ENCODE measurements at regions not wholly inside any gene's neighbourhood (a gene's known extent, or its start where the extent isn't known, plus 50 kb on each side); places are given as distances from the start of the nearest gene placed in this dataset.

GRCh38 chr7:132024290-132024689 is 467.9 kb upstream of the PODXL start:
- no peaks in the 10 kb centered on the region for H3K27me3 ChIP-seq (ENCODE audit: control insufficient read depth, insufficient read depth, low read length)
- H3K4me1 Mint-ChIP-seq: no peaks in the 10 kb centered on the region
- WGBS (ENCODE audit: insufficient coverage): 80% methylated on average over 6 of the region's 6 CpGs
- no peak overlapping the region for H3K27ac ChIP-seq (ENCODE audit: low read length)
- intact Hi-C loops (cut with micrococcal nuclease): no loop called here
- no peaks in the 10 kb centered on the region for H3K9me3 Mint-ChIP-seq
- no peaks in the 10 kb centered on the region for H3K9me3 ChIP-seq (ENCODE audit: control insufficient read depth, insufficient read depth, low read length)
- no peak for TF ChIP-seq CTCF (IDR thresholded peaks at IDR 0.05)
- ATAC-seq (no peak), DNase-seq (no peak)
- H3K36me3 Mint-ChIP-seq: no peaks in the 10 kb centered on the region
- no peaks in the 10 kb centered on the region for H3K4me1 ChIP-seq (ENCODE audit: control insufficient read depth, insufficient read depth, low read length)
- no peak overlapping the region for H3K27ac Mint-ChIP-seq
- H3K4me3 ChIP-seq (ENCODE audit: low read length): no peak overlapping the region
- no peak overlapping the region for H3K4me3 Mint-ChIP-seq
- no peaks in the 10 kb centered on the region for H3K36me3 ChIP-seq (ENCODE audit: control insufficient read depth, insufficient read depth, low read length)
- H3K27me3 Mint-ChIP-seq (ENCODE audit: low read depth in 2 of 2): no peaks in the 10 kb centered on the region

DNA sequence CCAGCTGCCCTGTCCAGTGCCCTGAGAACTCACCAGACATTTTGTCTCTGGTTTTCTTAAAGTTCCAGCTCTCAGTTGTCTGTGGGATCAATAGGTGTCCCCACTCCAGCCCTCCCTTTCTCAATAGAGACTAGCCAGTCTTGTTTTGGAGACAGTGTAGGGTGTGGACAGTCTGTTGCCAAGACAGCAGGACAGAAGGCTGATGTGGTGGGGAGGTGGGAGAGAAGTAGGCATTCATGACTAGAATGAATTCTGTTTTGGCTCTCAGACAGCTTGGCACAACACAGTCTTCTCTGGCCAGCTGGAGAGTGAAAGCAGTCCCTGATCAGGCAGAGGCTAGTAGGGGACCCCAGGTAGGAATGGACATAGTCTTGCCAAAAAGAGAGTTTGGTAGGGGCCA is 467.0 kb upstream of the PODXL start:
- Mint-ChIP-seq H3K36me3 (no peaks in the 10 kb centered on the region), H3K9me3 (no peaks in the 10 kb centered on the region), H3K27me3 (ENCODE audit: low read depth in 2 of 2) (no peaks in the 10 kb centered on the region), H3K4me1 (no peaks in the 10 kb centered on the region), H3K27ac (no peak overlapping the region), H3K4me3 (no peak overlapping the region)
- intact Hi-C loops (cut with micrococcal nuclease): no loop called here
- Histone ChIP-seq H3K27me3 (ENCODE audit: control insufficient read depth, insufficient read depth, low read length) (no peaks in the 10 kb centered on the region), H3K9me3 (ENCODE audit: control insufficient read depth, insufficient read depth, low read length) (no peaks in the 10 kb centered on the region), H3K27ac (ENCODE audit: low read length) (no peak overlapping the region), H3K4me3 (ENCODE audit: low read length) (no peak overlapping the region), H3K4me1 (ENCODE audit: control insufficient read depth, insufficient read depth, low read length) (no peaks in the 10 kb centered on the region), H3K36me3 (ENCODE audit: control insufficient read depth, insufficient read depth, low read length) (no peaks in the 10 kb centered on the region)
- TF ChIP-seq CTCF (IDR thresholded peaks at IDR 0.05): no peak
- DNase-seq: no peak
- no peak for ATAC-seq

DNA sequence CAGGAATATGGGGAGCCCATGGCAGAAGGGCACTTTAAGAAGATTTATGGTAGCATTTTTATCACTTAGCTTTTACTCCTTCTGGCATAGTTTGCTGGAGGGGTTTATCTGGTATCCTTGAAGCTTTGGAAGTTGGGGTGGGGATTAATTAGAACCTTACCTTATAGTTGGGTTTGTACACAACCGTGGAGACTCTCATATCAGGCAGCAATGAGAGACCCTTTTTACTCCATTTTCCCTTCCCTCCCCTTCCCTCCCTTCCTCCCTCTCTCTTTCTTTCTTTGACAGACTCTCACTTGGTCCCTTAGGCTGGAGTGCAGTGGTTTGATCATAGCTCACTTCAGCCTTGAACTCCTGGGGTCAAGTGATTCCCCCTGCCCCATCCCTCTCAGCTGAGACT is 465.8 kb upstream of the PODXL start:
- no peak overlapping the region for H3K4me3 Mint-ChIP-seq
- intact Hi-C loops (cut with micrococcal nuclease): no loop called here
- DNase-seq (no peak), ATAC-seq (no peak)
- H3K36me3 Mint-ChIP-seq: no peaks in the 10 kb centered on the region
- H3K27me3 ChIP-seq (ENCODE audit: control insufficient read depth, insufficient read depth, low read length): no peaks in the 10 kb centered on the region
- no peak overlapping the region for H3K27ac ChIP-seq (ENCODE audit: low read length)
- H3K27me3 Mint-ChIP-seq (ENCODE audit: low read depth in 2 of 2): no peaks in the 10 kb centered on the region
- no peak overlapping the region for H3K4me3 ChIP-seq (ENCODE audit: low read length)
- no peaks in the 10 kb centered on the region for H3K9me3 Mint-ChIP-seq
- H3K9me3 ChIP-seq (ENCODE audit: control insufficient read depth, insufficient read depth, low read length): no peaks in the 10 kb centered on the region
- TF ChIP-seq CTCF (IDR thresholded peaks at IDR 0.05): no peak
- H3K4me1 Mint-ChIP-seq: no peaks in the 10 kb centered on the region
- H3K27ac Mint-ChIP-seq: no peak overlapping the region
- H3K36me3 ChIP-seq (ENCODE audit: control insufficient read depth, insufficient read depth, low read length): no peaks in the 10 kb centered on the region
- H3K4me1 ChIP-seq (ENCODE audit: control insufficient read depth, insufficient read depth, low read length): no peaks in the 10 kb centered on the region
- WGBS (ENCODE audit: insufficient coverage): no CpG with 5 or more reads among the region's 1 CpG

DNA sequence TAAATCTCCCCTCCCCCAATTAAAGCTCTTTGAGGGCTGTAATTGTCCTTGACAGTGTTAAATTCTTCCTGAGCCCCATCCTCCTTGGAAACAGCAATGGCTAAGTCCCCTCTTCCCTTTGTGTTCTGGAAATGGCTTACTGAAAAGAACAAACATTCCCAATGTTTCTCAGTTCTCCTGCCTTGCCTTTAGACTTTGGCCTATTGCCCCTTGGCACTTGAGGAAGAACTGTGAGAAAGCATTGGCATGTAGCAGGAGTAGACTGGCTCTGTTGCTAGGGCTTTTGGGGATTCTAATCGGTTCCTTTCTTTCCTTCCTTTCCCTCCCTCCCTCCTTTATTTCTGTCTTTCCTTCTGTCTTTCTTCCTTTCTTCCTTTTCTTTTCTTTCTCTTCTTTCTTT is 463.3 kb upstream of the PODXL start:
- H3K4me1 ChIP-seq (ENCODE audit: control insufficient read depth, insufficient read depth, low read length): no peaks in the 10 kb centered on the region
- no peak overlapping the region for H3K4me3 ChIP-seq (ENCODE audit: low read length)
- H3K27ac Mint-ChIP-seq: no peak overlapping the region
- no peak for TF ChIP-seq CTCF (IDR thresholded peaks at IDR 0.05)
- no peak overlapping the region for H3K27ac ChIP-seq (ENCODE audit: low read length)
- no peaks in the 10 kb centered on the region for H3K36me3 ChIP-seq (ENCODE audit: control insufficient read depth, insufficient read depth, low read length)
- H3K4me3 Mint-ChIP-seq: no peak overlapping the region
- no peak for ATAC-seq
- intact Hi-C loops (cut with micrococcal nuclease): no loop called here
- WGBS (ENCODE audit: insufficient coverage): 75% methylated on average over 1 of the region's 1 CpG
- no peaks in the 10 kb centered on the region for H3K27me3 ChIP-seq (ENCODE audit: control insufficient read depth, insufficient read depth, low read length)
- H3K27me3 Mint-ChIP-seq (ENCODE audit: low read depth in 2 of 2): no peaks in the 10 kb centered on the region
- no peak for DNase-seq
- no peaks in the 10 kb centered on the region for H3K9me3 ChIP-seq (ENCODE audit: control insufficient read depth, insufficient read depth, low read length)
- no peaks in the 10 kb centered on the region for H3K36me3 Mint-ChIP-seq
- no peaks in the 10 kb centered on the region for H3K4me1 Mint-ChIP-seq
- H3K9me3 Mint-ChIP-seq: no peaks in the 10 kb centered on the region
